ENCODE measurements at regions not wholly inside any gene's neighbourhood (a gene's known extent, or its start where the extent isn't known, plus 50 kb on each side); places are given as distances from the start of the nearest gene placed in this dataset.

DNA sequence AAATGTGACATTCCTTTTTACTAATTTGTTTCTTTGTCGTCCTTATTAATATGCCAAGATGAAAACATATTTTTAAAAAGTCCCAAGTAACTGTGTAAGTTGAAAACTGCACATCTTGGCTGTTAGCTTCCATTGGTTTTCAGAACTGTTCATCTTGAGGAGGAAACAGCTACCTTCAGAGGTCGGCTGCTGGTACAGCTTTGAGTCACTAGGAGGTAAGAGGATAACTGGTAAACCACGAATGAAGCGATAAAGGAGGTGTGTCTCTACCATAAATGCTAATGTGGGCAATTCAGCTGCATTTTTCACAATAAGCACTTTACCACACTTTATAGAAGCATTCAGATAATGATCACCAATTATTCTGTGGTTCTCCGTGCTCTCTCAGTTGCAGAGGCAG is 137.5 kb upstream of the KRAS start:
- POLR2A ChIA-PET (ENCODE audit: low non-redundant PET) = no interaction called here
- no peak for DNase-seq (ENCODE audit: low spot score)
- intact Hi-C loops (cut with micrococcal nuclease; ENCODE audit: unreplicated experiment) = no loop called here

DNA sequence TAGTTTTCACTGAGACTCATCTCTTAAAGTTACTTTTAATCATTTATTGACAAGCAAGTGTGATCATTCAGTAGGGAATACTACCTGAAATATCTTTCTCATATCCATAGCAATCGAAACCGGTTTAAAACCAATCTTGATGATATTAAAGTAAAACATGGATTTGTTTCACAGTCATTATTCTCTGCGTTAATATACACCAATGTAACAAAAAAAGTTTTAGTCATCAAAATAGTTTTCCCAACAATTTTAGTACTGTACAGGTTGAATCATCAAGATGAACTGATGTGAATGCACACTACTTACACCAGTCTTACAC is 137.0 kb upstream of the KRAS start:
- BruUV-seq (replicated peaks) = no TSS peak
- intact Hi-C loops (cut with micrococcal nuclease; ENCODE audit: unreplicated experiment) = loop anchor here (1.0 kb wide), 2 partner anchors 176 to 396 kb away; no protein-coding TSS in a partner anchor
- DNase-seq (ENCODE audit: low spot score) = no peak
- TF ChIP-seq EZH2 (IDR thresholded peaks at IDR 0.05; ENCODE audit: borderline replicate concordance, low read depth, low read length, poor library complexity, severe bottlenecking) = no peak
- TF ChIP-seq, protein P1, sequence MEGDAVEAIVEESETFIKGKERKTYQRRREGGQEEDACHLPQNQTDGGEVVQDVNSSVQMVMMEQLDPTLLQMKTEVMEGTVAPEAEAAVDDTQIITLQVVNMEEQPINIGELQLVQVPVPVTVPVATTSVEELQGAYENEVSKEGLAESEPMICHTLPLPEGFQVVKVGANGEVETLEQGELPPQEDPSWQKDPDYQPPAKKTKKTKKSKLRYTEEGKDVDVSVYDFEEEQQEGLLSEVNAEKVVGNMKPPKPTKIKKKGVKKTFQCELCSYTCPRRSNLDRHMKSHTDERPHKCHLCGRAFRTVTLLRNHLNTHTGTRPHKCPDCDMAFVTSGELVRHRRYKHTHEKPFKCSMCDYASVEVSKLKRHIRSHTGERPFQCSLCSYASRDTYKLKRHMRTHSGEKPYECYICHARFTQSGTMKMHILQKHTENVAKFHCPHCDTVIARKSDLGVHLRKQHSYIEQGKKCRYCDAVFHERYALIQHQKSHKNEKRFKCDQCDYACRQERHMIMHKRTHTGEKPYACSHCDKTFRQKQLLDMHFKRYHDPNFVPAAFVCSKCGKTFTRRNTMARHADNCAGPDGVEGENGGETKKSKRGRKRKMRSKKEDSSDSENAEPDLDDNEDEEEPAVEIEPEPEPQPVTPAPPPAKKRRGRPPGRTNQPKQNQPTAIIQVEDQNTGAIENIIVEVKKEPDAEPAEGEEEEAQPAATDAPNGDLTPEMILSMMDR (conservative IDR thresholded peaks at IDR 0.05; ENCODE audit: low read depth, low read length) = no peak
- no peaks in the 10 kb centered on the region for H3K36me3 ChIP-seq (ENCODE audit: insufficient read depth, low read length, poor library complexity, severe bottlenecking)
- ChIA-PET CTCF (interaction anchor here (0.5 to 1.2 kb wide), 5 partner anchors 91 to 397 kb away, joined by 3 to 13 read pairs (median 4); no protein-coding TSS in a partner anchor), POLR2A (ENCODE audit: low non-redundant PET) (interaction anchor here (0.6 kb wide), 2 partner anchors 302 to 1632 kb away, joined by 3 to 4 read pairs; no protein-coding TSS in a partner anchor)
- no peaks in the 10 kb centered on the region for H3K9me3 ChIP-seq (ENCODE audit: low read depth, low read length, poor library complexity, severe bottlenecking)
- H3K4me3 ChIP-seq (ENCODE audit: low read depth, low read length, poor library complexity, severe bottlenecking) = no peak overlapping the region
- no peak overlapping the region for H3K27ac ChIP-seq (ENCODE audit: low read depth, low read length, poor library complexity, severe bottlenecking)
- no peaks in the 10 kb centered on the region for H3K27me3 ChIP-seq (replicated peaks; ENCODE audit: insufficient read depth, low read depth, low read length, poor library complexity)
- H3K4me1 ChIP-seq (ENCODE audit: insufficient read depth, low read length, poor library complexity, severe bottlenecking) = peaks cover 5% of the 10 kb centered on the region

More for the DNA sequence above, 137.5 kb upstream of the KRAS start:
- Histone ChIP-seq H3K9me3 (ENCODE audit: low read depth, low read length, poor library complexity, severe bottlenecking) (no peaks in the 10 kb centered on the region), H3K4me1 (ENCODE audit: insufficient read depth, low read length, poor library complexity, severe bottlenecking) (peaks cover 5% of the 10 kb centered on the region), H3K27ac (ENCODE audit: low read depth, low read length, poor library complexity, severe bottlenecking) (no peak overlapping the region), H3K27me3 (replicated peaks; ENCODE audit: insufficient read depth, low read depth, low read length, poor library complexity) (no peaks in the 10 kb centered on the region), H3K36me3 (ENCODE audit: insufficient read depth, low read length, poor library complexity, severe bottlenecking) (no peaks in the 10 kb centered on the region), H3K4me3 (ENCODE audit: low read depth, low read length, poor library complexity, severe bottlenecking) (no peak overlapping the region)
- CTCF ChIA-PET = interaction anchor here (1.1 to 1.2 kb wide), 3 partner anchors 147 to 397 kb away, joined by 4 to 13 read pairs (median 4); no protein-coding TSS in a partner anchor
- TF ChIP-seq EZH2 (IDR thresholded peaks at IDR 0.05; ENCODE audit: borderline replicate concordance, low read depth, low read length, poor library complexity, severe bottlenecking) = no peak
- TF ChIP-seq, protein P1 (conservative IDR thresholded peaks at IDR 0.05; ENCODE audit: low read depth, low read length) = no peak
- no TSS peak for BruUV-seq (replicated peaks)

DNA sequence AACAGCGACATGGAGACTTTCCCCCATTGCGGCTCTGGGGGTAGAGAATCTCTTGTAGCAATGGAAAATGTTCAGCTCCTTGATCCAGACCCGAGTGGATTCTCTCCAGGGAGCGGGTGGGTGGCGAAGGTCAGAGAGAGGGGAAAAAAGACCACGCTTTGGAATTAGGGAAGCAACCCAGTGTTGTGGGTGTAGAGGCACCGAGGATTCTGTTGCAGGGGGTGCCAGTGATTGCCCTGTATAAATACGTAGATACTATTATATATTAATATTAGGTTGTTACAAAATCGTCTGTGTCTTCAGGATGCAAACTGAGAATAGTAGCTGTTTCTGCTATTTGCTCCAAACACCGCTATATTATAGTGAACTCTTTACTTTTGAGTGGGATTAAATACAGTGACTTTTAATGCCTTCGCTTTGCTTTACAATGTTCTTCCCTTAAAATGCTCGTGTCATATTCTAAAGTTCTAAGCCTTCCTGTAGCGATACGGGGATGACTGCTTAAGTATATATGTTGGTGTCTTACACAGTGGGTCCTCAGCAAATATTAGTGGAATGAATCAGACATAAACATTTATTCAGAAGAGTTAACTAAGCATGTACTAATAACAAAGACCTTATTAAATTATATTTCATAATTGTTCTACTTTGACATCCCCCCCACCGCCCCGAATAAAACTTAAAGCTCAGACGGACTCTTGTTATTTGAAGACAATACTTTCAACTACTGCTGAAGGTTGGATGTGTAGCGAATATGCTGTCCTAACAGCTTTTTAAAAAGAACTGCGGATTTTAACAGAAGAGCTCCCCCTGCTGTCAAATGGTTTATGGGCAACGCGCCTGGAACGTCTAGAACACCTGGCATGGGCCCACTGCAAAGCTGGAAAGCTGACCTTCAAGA is 136.4 kb upstream of the KRAS start:
- H3K4me3 ChIP-seq (ENCODE audit: low read depth, low read length, poor library complexity, severe bottlenecking) = peak overlapping the region; percentile 69
- peak overlapping the region; percentile 99 for H3K27ac ChIP-seq (ENCODE audit: low read depth, low read length, poor library complexity, severe bottlenecking)
- ChIA-PET CTCF (interaction anchor here (0.5 to 1.2 kb wide), 6 partner anchors 13 to 396 kb away, joined by 3 to 13 read pairs (median 4); no protein-coding TSS in a partner anchor), POLR2A (ENCODE audit: low non-redundant PET) (interaction anchor here (0.6 kb wide), 2 partner anchors 303 to 1631 kb away, joined by 3 to 4 read pairs; no protein-coding TSS in a partner anchor)
- no peaks in the 10 kb centered on the region for H3K36me3 ChIP-seq (ENCODE audit: insufficient read depth, low read length, poor library complexity, severe bottlenecking)
- no peaks in the 10 kb centered on the region for H3K9me3 ChIP-seq (ENCODE audit: low read depth, low read length, poor library complexity, severe bottlenecking)
- no TSS peak for BruUV-seq (replicated peaks)
- peak; percentile 91 for DNase-seq (ENCODE audit: low spot score)
- peaks cover 5% of the 10 kb centered on the region for H3K4me1 ChIP-seq (ENCODE audit: insufficient read depth, low read length, poor library complexity, severe bottlenecking)
- no peaks in the 10 kb centered on the region for H3K27me3 ChIP-seq (replicated peaks; ENCODE audit: insufficient read depth, low read depth, low read length, poor library complexity)
- intact Hi-C loops (cut with micrococcal nuclease; ENCODE audit: unreplicated experiment) = loop anchor here (1.0 kb wide), 2 partner anchors 176 to 396 kb away; no protein-coding TSS in a partner anchor
- TF ChIP-seq EZH2 (IDR thresholded peaks at IDR 0.05; ENCODE audit: borderline replicate concordance, low read depth, low read length, poor library complexity, severe bottlenecking) = no peak
- TF ChIP-seq, protein P1 (conservative IDR thresholded peaks at IDR 0.05; ENCODE audit: low read depth, low read length) = peak; percentile 90
